Esophagus (tissue), 2 donors: ENCODE measurements at regions not wholly inside any gene's neighbourhood (a gene's known extent, or its start where the extent isn't known, plus 50 kb on each side); places are given as distances from the start of the nearest gene placed in this dataset.
"Not testable (repeated sequence)": the region's sequence is repeated elsewhere in the genome, so short reads cannot be mapped to it uniquely, and the experiment has no call there.

Source experiments
- H3K27ac ChIP-seq, 2 donors: one replicate each; pipeline ENCODE4 v1.5.1; 2013; ENCODE audit warnings: low read depth in 2 of 2, mild to moderate bottlenecking in 2 of 2, inconsistent platforms in 1 of 2, low read length in 1 of 2, moderate library complexity in 1 of 2
- H3K27me3 ChIP-seq, 2 donors: one replicate each; pipeline ENCODE4 v1.6.1; 2013; ENCODE audit warnings: low read length in 2 of 2, control low read depth in 1 of 2, mild to moderate bottlenecking in 1 of 2; ENCODE audit not compliant: insufficient read depth in 2 of 2, control insufficient read depth in 1 of 2
- H3K36me3 ChIP-seq, 2 donors: one replicate each; pipeline ENCODE4 v1.6.1; 2013; ENCODE audit warnings: low read length in 1 of 2; ENCODE audit not compliant: control insufficient read depth in 2 of 2, insufficient read depth in 2 of 2
- H3K4me1 ChIP-seq, 2 donors: one replicate each; pipeline ENCODE4 v1.6.1; 2013; ENCODE audit warnings: low read length in 1 of 2; ENCODE audit not compliant: control insufficient read depth in 2 of 2, insufficient read depth in 2 of 2
- H3K4me3 ChIP-seq, 2 donors: one replicate each; pipeline ENCODE4 v1.5.1; 2013; ENCODE audit warnings: low read length in 2 of 2, mild to moderate bottlenecking in 2 of 2, low read depth in 1 of 2, moderate library complexity in 1 of 2
- H3K9me3 ChIP-seq, 2 donors: one replicate each; pipeline ENCODE4 v1.6.1; 2013; ENCODE audit warnings: mild to moderate bottlenecking in 2 of 2, low read depth in 1 of 2, low read length in 1 of 2, moderate library complexity in 1 of 2; ENCODE audit not compliant: control insufficient read depth in 2 of 2, insufficient read depth in 1 of 2
- WGBS, 2 donors: extraction: QIAGEN DNeasy Blood & Tissue Kit; methylation state at CpG; one replicate each; pipeline ENCODE4 v1.1.7; 2013; 5-methylcytosine and 5-hydroxymethylcytosine counted together
- donor health status: healthy with polysubstance abuse.
- donor health status: Bipolar disorder and iron deficiency.

- Histone ChIP-seq H3K36me3 (no peaks in the 10 kb centered on the region), H3K27ac (no peak overlapping the region), H3K4me1 (no peaks in the 10 kb centered on the region), H3K4me3 (no peak overlapping the region), H3K27me3 (no peaks in the 10 kb centered on the region), H3K9me3 (no peaks in the 10 kb centered on the region)
- 80 to 91% methylated on average over 8 of the region's 8 CpGs for WGBS, 2 donors
Measured at GRCh38 chr11:134659882-134660281, 247.8 kb upstream of the B3GAT1 start.

GRCh38 chr11:134658481-134659225 lies 246.6 kb upstream of the B3GAT1 start:
- WGBS, 2 donors, result 82% methylated on average over 4 of the region's 4 CpGs
- H3K27me3 ChIP-seq, result no peaks in the 10 kb centered on the region
- H3K27ac ChIP-seq, result no peak overlapping the region
- no peak overlapping the region for H3K4me3 ChIP-seq
- no peaks in the 10 kb centered on the region for H3K9me3 ChIP-seq
- no peaks in the 10 kb centered on the region for H3K4me1 ChIP-seq
- H3K36me3 ChIP-seq, result no peaks in the 10 kb centered on the region

GRCh38 chr11:134657631-134658030 lies 245.6 kb upstream of the B3GAT1 start:
- Histone ChIP-seq H3K36me3 (no peaks in the 10 kb centered on the region), H3K27me3 (no peaks in the 10 kb centered on the region), H3K9me3 (no peaks in the 10 kb centered on the region), H3K27ac (no peak overlapping the region), H3K4me1 (no peaks in the 10 kb centered on the region), H3K4me3 (no peak overlapping the region)
- 72 to 75% methylated on average over 6 of the region's 6 CpGs for WGBS, 2 donors

- Histone ChIP-seq H3K9me3 (no peaks in the 10 kb centered on the region), H3K4me3 (no peak overlapping the region), H3K4me1 (no peaks in the 10 kb centered on the region), H3K27ac (no peak overlapping the region), H3K27me3 (peaks cover 0 to 2% of the 10 kb centered on the region in 2 donors), H3K36me3 (no peaks in the 10 kb centered on the region)
- WGBS, 2 donors, result 79 to 81% methylated on average over 28 to 29 of the region's 29 CpGs
Measured at GRCh38 chr11:134656861-134657540, 245.0 kb upstream of the B3GAT1 start.

- H3K4me3 ChIP-seq, H3K9me3 ChIP-seq, H3K4me1 ChIP-seq, H3K27me3 ChIP-seq, H3K36me3 ChIP-seq, H3K27ac ChIP-seq: not testable (repeated sequence)
- 91% methylated on average over 29 of the region's 29 CpGs for WGBS, 2 donors
Measured at GRCh38 chr11:134656086-134656840, 244.2 kb upstream of the B3GAT1 start.

GRCh38 chr11:134655189-134655989 lies 243.3 kb upstream of the B3GAT1 start:
- Histone ChIP-seq H3K4me1 (no peaks in the 10 kb centered on the region), H3K4me3 (no peak overlapping the region), H3K27me3 (peaks cover 0 to 2% of the 10 kb centered on the region in 2 donors), H3K27ac (no peak overlapping the region), H3K9me3 (no peaks in the 10 kb centered on the region), H3K36me3 (no peaks in the 10 kb centered on the region)
- 76 to 84% methylated on average over 11 of the region's 11 CpGs for WGBS, 2 donors

- Histone ChIP-seq H3K36me3 (no peaks in the 10 kb centered on the region), H3K4me3 (no peak overlapping the region), H3K27me3 (peaks cover 0 to 2% of the 10 kb centered on the region in 2 donors), H3K9me3 (no peaks in the 10 kb centered on the region), H3K4me1 (no peaks in the 10 kb centered on the region), H3K27ac (no peak overlapping the region)
- WGBS, 2 donors, result 81% methylated on average over 20 of the region's 20 CpGs
Measured at GRCh38 chr11:134654161-134654915, 242.3 kb upstream of the B3GAT1 start.

GRCh38 chr11:134652586-134653255 lies 240.7 kb upstream of the B3GAT1 start:
- Histone ChIP-seq H3K9me3 (no peaks in the 10 kb centered on the region), H3K27me3 (peaks cover 0 to 2% of the 10 kb centered on the region in 2 donors), H3K4me1 (no peaks in the 10 kb centered on the region), H3K27ac (no peak overlapping the region), H3K4me3 (no peak overlapping the region), H3K36me3 (no peaks in the 10 kb centered on the region)
- 82 to 85% methylated on average over 8 of the region's 8 CpGs for WGBS, 2 donors
